ENCODE measurements at regions not wholly inside any gene's neighbourhood (a gene's known extent, or its start where the extent isn't known, plus 50 kb on each side); places are given as distances from the start of the nearest gene placed in this dataset.

DNA sequence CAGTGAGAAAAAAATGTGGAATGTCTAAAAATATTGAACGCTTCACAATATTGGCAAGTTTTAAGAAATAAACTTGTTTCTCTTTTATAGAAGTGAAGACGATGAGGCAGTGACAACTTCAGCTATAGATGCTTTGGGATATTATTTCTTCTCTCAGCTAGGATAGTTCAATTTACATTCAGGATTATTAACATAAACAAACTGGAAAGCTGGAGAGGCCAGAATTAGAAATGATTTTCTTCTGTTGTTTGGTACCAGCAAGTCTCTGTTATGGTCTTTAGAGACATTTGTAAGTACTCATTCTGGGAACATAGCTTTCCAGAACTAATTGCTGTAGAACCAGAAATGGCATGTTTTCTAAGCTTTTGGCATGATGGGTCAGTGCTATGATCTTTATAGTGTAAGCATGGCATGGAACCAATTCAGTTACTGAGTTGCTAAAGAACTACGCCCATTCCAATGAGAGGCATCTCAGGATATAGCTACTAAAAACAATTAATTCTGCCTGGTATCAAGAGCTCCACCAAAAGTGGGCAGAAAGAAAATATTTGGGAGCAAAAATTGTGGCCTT, 599.5 kb upstream of the B3GALT2 start:
- Histone ChIP-seq H3K9me3 (no peaks in the 10 kb centered on the region), H3K27me3 (replicated peaks; ENCODE audit: insufficient read depth) (no peaks in the 10 kb centered on the region), H3K36me3 (no peaks in the 10 kb centered on the region), H3K4me3 (no peak overlapping the region), H3K4me1 (ENCODE audit: control insufficient read depth in 1 of 2, low read depth in 2 of 2) (no peaks in the 10 kb centered on the region), H3K27ac (peak overlapping the region in 1 of 2 donors; percentile 9)
- ATAC-seq (ENCODE audit: insufficient number of reproducible peaks, low FRiP score, low read depth) (no peak), DNase-seq (ENCODE audit: low spot score) (no peak)
- TF ChIP-seq, protein P1, sequence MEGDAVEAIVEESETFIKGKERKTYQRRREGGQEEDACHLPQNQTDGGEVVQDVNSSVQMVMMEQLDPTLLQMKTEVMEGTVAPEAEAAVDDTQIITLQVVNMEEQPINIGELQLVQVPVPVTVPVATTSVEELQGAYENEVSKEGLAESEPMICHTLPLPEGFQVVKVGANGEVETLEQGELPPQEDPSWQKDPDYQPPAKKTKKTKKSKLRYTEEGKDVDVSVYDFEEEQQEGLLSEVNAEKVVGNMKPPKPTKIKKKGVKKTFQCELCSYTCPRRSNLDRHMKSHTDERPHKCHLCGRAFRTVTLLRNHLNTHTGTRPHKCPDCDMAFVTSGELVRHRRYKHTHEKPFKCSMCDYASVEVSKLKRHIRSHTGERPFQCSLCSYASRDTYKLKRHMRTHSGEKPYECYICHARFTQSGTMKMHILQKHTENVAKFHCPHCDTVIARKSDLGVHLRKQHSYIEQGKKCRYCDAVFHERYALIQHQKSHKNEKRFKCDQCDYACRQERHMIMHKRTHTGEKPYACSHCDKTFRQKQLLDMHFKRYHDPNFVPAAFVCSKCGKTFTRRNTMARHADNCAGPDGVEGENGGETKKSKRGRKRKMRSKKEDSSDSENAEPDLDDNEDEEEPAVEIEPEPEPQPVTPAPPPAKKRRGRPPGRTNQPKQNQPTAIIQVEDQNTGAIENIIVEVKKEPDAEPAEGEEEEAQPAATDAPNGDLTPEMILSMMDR (IDR thresholded peaks at IDR 0.05) = no peak

DNA sequence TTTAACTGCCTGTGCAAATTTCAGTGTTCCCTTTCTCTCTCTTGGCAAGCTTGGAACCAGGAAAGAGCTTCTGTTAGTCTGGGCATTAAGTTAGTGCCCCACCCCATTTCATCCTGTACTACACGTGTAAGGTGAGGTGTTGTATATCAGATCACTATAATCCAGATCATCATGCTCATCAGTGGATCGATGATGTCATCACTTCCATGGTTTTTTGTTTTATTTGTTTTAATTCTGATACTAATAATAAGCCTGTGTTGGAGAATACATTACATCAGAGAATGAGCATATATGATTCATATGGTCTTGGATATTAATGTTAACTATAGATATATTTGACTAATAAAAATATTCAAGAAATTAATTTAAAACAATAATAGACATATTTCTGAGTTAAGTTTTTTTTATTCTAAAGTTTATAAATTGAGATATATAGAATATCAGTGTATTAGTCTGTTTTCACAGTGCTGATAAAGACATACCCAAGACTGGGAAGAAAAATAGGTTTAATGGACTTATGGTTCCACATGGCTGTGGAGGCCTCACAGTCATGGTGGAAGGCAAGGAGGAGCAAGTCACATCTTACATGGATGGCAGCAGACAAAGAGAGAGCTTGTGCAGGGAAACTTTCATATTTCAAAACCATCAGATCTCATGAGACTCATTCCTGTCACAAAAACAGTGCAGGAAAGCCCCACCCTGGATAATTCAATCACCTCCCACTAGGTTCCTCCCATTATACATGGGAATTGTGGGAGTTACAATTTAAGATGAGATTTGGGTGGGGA, 588.3 kb upstream of the B3GALT2 start:
- TF ChIP-seq, protein P1 (IDR thresholded peaks at IDR 0.05) = no peak
- no peak for ATAC-seq (ENCODE audit: insufficient number of reproducible peaks, low FRiP score, low read depth)

DNA sequence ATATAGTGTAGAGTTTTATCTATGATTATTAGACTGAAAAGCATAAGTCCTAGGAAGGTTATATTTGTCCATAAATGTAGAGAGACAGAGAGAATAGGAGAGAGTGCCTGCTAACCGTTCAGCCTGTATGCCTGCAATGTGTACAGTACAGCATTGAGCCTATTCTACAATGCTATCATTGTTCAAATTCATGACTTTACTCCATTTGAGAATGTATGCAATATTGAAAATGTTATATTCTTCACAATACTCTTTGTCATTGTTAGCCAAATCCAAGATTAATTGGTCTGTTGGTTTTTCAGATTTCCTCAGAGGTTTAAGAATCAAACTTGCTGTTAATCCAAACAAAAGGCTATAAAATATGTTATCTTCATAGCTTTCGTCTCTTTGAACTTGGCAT, 585.2 kb upstream of the B3GALT2 start:
- H3K27ac ChIP-seq = no peak overlapping the region
- H3K9me3 ChIP-seq = no peaks in the 10 kb centered on the region
- no peaks in the 10 kb centered on the region for H3K4me1 ChIP-seq (ENCODE audit: control insufficient read depth in 1 of 2, low read depth in 2 of 2)
- no peak overlapping the region for H3K4me3 ChIP-seq
- ATAC-seq (ENCODE audit: insufficient number of reproducible peaks, low FRiP score, low read depth) = no peak
- no peaks in the 10 kb centered on the region for H3K36me3 ChIP-seq
- TF ChIP-seq, protein P1 (IDR thresholded peaks at IDR 0.05) = no peak
- DNase-seq (ENCODE audit: low spot score) = no peak
- no peaks in the 10 kb centered on the region for H3K27me3 ChIP-seq (replicated peaks; ENCODE audit: insufficient read depth)

More for the DNA sequence above, 588.3 kb upstream of the B3GALT2 start:
- Histone ChIP-seq H3K27me3 (replicated peaks; ENCODE audit: insufficient read depth) (no peaks in the 10 kb centered on the region), H3K9me3 (no peaks in the 10 kb centered on the region), H3K4me1 (ENCODE audit: control insufficient read depth in 1 of 2, low read depth in 2 of 2) (no peaks in the 10 kb centered on the region), H3K4me3 (no peak overlapping the region), H3K36me3 (no peaks in the 10 kb centered on the region), H3K27ac (no peak overlapping the region)
- DNase-seq (ENCODE audit: low spot score) = no peak

DNA sequence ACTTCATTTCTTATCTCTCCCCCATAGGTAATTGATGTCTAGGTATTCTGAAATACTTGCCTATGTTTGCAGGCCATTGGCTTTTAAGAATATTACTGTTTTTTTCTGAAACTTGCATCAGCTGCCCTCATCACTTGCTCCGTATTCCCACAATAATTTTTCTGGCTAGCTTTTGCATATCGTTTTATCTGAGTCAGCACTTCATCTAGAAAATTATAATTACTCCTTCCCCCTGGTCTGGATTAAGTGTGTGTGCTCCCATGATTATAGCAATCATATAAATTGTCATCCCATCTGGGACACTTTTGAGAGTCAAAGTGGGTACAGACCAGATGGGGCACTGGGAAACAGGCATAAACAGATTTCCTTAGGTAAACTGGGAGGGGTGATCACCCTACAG, 583.2 kb upstream of the B3GALT2 start:
- Histone ChIP-seq H3K36me3 (no peaks in the 10 kb centered on the region), H3K27me3 (replicated peaks; ENCODE audit: insufficient read depth) (no peaks in the 10 kb centered on the region), H3K27ac (no peak overlapping the region), H3K9me3 (no peaks in the 10 kb centered on the region), H3K4me3 (no peak overlapping the region), H3K4me1 (ENCODE audit: control insufficient read depth in 1 of 2, low read depth in 2 of 2) (no peaks in the 10 kb centered on the region)
- DNase-seq (ENCODE audit: low spot score) = no peak
- no peak for ATAC-seq (ENCODE audit: insufficient number of reproducible peaks, low FRiP score, low read depth)
- TF ChIP-seq, protein P1 (IDR thresholded peaks at IDR 0.05) = no peak

DNA sequence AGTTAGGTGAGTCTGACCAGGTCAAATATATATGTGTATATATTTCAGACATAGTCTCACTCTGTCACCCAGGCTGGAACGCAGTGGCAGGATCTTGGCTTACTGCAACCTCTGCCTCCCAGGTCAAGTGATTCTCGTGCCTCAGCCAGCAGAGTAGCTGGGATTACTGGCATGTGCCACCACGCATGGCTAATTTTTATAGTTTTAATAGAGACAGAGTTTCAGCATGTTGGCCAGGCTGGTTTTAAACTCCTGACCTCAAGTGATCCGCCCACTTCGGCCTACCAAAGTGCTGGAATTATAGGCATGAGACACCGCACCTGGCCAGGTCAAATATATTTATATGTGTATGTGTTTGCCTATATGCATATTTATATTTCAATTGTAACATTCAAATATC, 581.5 kb upstream of the B3GALT2 start:
- no peaks in the 10 kb centered on the region for H3K36me3 ChIP-seq
- no peaks in the 10 kb centered on the region for H3K27me3 ChIP-seq (replicated peaks; ENCODE audit: insufficient read depth)
- no peak overlapping the region for H3K4me3 ChIP-seq
- no peak for DNase-seq (ENCODE audit: low spot score)
- no peak overlapping the region for H3K27ac ChIP-seq
- TF ChIP-seq, protein P1 (IDR thresholded peaks at IDR 0.05) = no peak
- no peaks in the 10 kb centered on the region for H3K9me3 ChIP-seq
- peaks cover 0 to 10% of the 10 kb centered on the region in 2 donors for H3K4me1 ChIP-seq (ENCODE audit: control insufficient read depth in 1 of 2, low read depth in 2 of 2)
- no peak for ATAC-seq (ENCODE audit: insufficient number of reproducible peaks, low FRiP score, low read depth)
